OCI-LY7 (cell line): ENCODE measurements at regions not wholly inside any gene's neighbourhood (a gene's known extent, or its start where the extent isn't known, plus 50 kb on each side); places are given as distances from the start of the nearest gene placed in this dataset.

Source experiments
- CTCF ChIP-seq: fragments of 200-600 bp; sonication (generic); conservative IDR thresholded peaks from 2 replicates; pipeline ENCODE4 v1.5.1; 2014; ENCODE audit warnings: mild to moderate bottlenecking, antibody characterized with exemption, low read length, moderate library complexity, mixed read lengths
- EZH2phosphoT487 ChIP-seq: fragments of 200-600 bp; sonication (generic); IDR thresholded peaks from 2 replicates; pipeline ENCODE4 v1.6.1; 2018; ENCODE audit warnings: low read depth, borderline replicate concordance, mild to moderate bottlenecking, mixed run types, antibody characterized with exemption, low read length, moderate library complexity, mixed read lengths

- TF ChIP-seq EZH2phosphoT487 (no peak), CTCF (no peak)
These were observed 145.8 kb upstream of the TUT7 start for GRCh38 chr9:86500031-86500430.
